Chondrocyte (in vitro differentiated cells): ENCODE measurements at regions not wholly inside any gene's neighbourhood (a gene's known extent, or its start where the extent isn't known, plus 50 kb on each side); places are given as distances from the start of the nearest gene placed in this dataset.

Experiments used
- DNase-seq: peaks from one replicate; pipeline ENCODE4 v3.0.0; 2021; ENCODE audit warnings: mixed read lengths, low spot score
- H3K27ac Mint-ChIP-seq: one replicate; pipeline ENCODE4 v1.8.0; 2021; ENCODE audit warnings: mild to moderate bottlenecking, moderate library complexity, mixed read lengths; ENCODE audit not compliant: unreplicated experiment
- H3K27me3 Mint-ChIP-seq: 2 replicates; pipeline ENCODE4 v1.8.0; 2021; ENCODE audit warnings: low read depth, mixed read lengths
- H3K36me3 Mint-ChIP-seq: 2 replicates; pipeline ENCODE4 v1.8.0; 2021; ENCODE audit warnings: low read depth, mixed read lengths
- H3K4me1 Mint-ChIP-seq: 2 replicates; pipeline ENCODE4 v1.8.0; 2021; ENCODE audit warnings: low read depth, mild to moderate bottlenecking, mixed read lengths
- H3K4me3 Mint-ChIP-seq: one replicate; pipeline ENCODE4 v1.8.0; 2021; ENCODE audit warnings: mild to moderate bottlenecking, moderate library complexity, mixed read lengths; ENCODE audit not compliant: unreplicated experiment
- H3K9me3 Mint-ChIP-seq: 2 replicates; pipeline ENCODE4 v1.8.0; 2021; ENCODE audit warnings: low read depth, mixed read lengths
- CTCF ChIP-seq: fragments of 200-600 bp; sonication (generic); IDR thresholded peaks from 2 replicates; pipeline ENCODE4 v1.5.0; 2021; ENCODE audit warnings: antibody characterized with exemption, mild to moderate bottlenecking, moderate library complexity

- TF ChIP-seq CTCF: no peak
- no peaks in the 10 kb centered on the region for H3K36me3 Mint-ChIP-seq
- no peaks in the 10 kb centered on the region for H3K27me3 Mint-ChIP-seq
- DNase-seq: no peak
- H3K4me1 Mint-ChIP-seq: no peaks in the 10 kb centered on the region
- no peak overlapping the region for H3K4me3 Mint-ChIP-seq
- H3K27ac Mint-ChIP-seq: no peak overlapping the region
- peaks cover 10% of the 10 kb centered on the region for H3K9me3 Mint-ChIP-seq
Observed at GRCh38 chr18:78689606-78690005, 290.0 kb upstream of the SALL3 start.

GRCh38 chr18:78692105-78692504, 287.5 kb upstream of the SALL3 start:
- Mint-ChIP-seq H3K4me1 (no peaks in the 10 kb centered on the region), H3K9me3 (peaks cover 6% of the 10 kb centered on the region), H3K27ac (no peak overlapping the region), H3K4me3 (no peak overlapping the region), H3K27me3 (no peaks in the 10 kb centered on the region), H3K36me3 (no peaks in the 10 kb centered on the region)
- TF ChIP-seq CTCF: no peak
- no peak for DNase-seq

- Mint-ChIP-seq H3K4me1 (no peaks in the 10 kb centered on the region), H3K36me3 (peaks cover 2% of the 10 kb centered on the region), H3K4me3 (no peak overlapping the region), H3K9me3 (peaks cover 14% of the 10 kb centered on the region), H3K27me3 (no peaks in the 10 kb centered on the region), H3K27ac (no peak overlapping the region)
- no peak for TF ChIP-seq CTCF
- DNase-seq: no peak
Observed at GRCh38 chr18:78693429-78693828, 286.2 kb upstream of the SALL3 start.

- H3K27me3 Mint-ChIP-seq: peaks cover under 1% of the 10 kb centered on the region
- TF ChIP-seq CTCF: no peak
- H3K27ac Mint-ChIP-seq: no peak overlapping the region
- peaks cover 2% of the 10 kb centered on the region for H3K36me3 Mint-ChIP-seq
- no peak for DNase-seq
- peaks cover 19% of the 10 kb centered on the region for H3K9me3 Mint-ChIP-seq
- H3K4me1 Mint-ChIP-seq: no peaks in the 10 kb centered on the region
- no peak overlapping the region for H3K4me3 Mint-ChIP-seq
Observed at GRCh38 chr18:78696698-78697435, 282.8 kb upstream of the SALL3 start.

- no peaks in the 10 kb centered on the region for H3K4me1 Mint-ChIP-seq
Observed at GRCh38 chr18:78697446-78697845, 282.2 kb upstream of the SALL3 start.

More at GRCh38 chr18:78697446-78697845, 282.2 kb upstream of the SALL3 start:
- Mint-ChIP-seq H3K9me3 (peaks cover 16% of the 10 kb centered on the region), H3K27me3 (peaks cover 2% of the 10 kb centered on the region), H3K27ac (no peak overlapping the region), H3K4me3 (no peak overlapping the region), H3K36me3 (peaks cover 2% of the 10 kb centered on the region)
- TF ChIP-seq CTCF: no peak
- no peak for DNase-seq
